H1 (cell line): ENCODE measurements at regions not wholly inside any gene's neighbourhood (a gene's known extent, or its start where the extent isn't known, plus 50 kb on each side); places are given as distances from the start of the nearest gene placed in this dataset.

Source experiments
- CTCF ChIA-PET: fragments of 300-600 bp; sonication (Branson Sonifier 250); formaldehyde crosslinking; loops from one replicate; lab custom pipeline; 2021; ENCODE audit not compliant: partially characterized antibody; lab: Charles Lee
- POLR2A ChIA-PET: fragments of 300-600 bp; sonication (Branson Sonifier 250); formaldehyde crosslinking; loops from one replicate; lab custom pipeline; 2021; ENCODE audit warnings: inconsistent platforms; ENCODE audit not compliant: partially characterized antibody; lab: Charles Lee
- DNase-seq, 2 experiments: peaks; one replicate each; pipeline versions ENCODE4 v3.0.0 to v3.0.0-alpha.2; 2010 to 2022; ENCODE audit warnings: low spot score in 2 of 2, low read depth in 1 of 2, mixed read lengths in 1 of 2
- FAIRE-seq: peaks from 2 replicates; lab custom pipeline; 2011; peaks lifted over from hg19 to GRCh38; lab: Jason Lieb, UNC
- H2AFZ ChIP-seq: 2 replicates; pipeline ENCODE4 v1.8.1; 2012; ENCODE audit warnings: low read length, inconsistent platforms
- H2AK5ac ChIP-seq: 2 replicates; pipeline ENCODE4 v1.6.1; 2013; ENCODE audit warnings: low read depth, low read length
- H2BK120ac ChIP-seq: replicated peaks from 2 replicates; pipeline ENCODE3; 2013; ENCODE audit warnings: low read depth, low read length, inconsistent platforms
- H2BK12ac ChIP-seq: 2 replicates; pipeline ENCODE4 v1.6.1; 2013; ENCODE audit warnings: low read depth, low read length
- H2BK15ac ChIP-seq: 2 replicates; pipeline ENCODE4 v1.6.1; 2013; ENCODE audit warnings: low read length
- H2BK20ac ChIP-seq: 2 replicates; pipeline ENCODE4 v1.6.1; 2013; ENCODE audit warnings: low read length
- H2BK5ac ChIP-seq: 2 replicates; pipeline ENCODE4 v1.6.1; 2013; ENCODE audit warnings: low read depth, low read length
- H3K14ac ChIP-seq: 2 replicates; pipeline ENCODE4 v1.6.1; 2013; ENCODE audit warnings: inconsistent platforms; ENCODE audit not compliant: insufficient read length
- H3K18ac ChIP-seq: 2 replicates; pipeline ENCODE4 v1.6.1; 2013; ENCODE audit warnings: low read length; ENCODE audit errors: extremely low read depth
- H3K23ac ChIP-seq: 2 replicates; pipeline ENCODE4 v1.6.1; 2013; ENCODE audit warnings: inconsistent platforms; ENCODE audit not compliant: insufficient read length
- H3K23me2 ChIP-seq: 2 replicates; pipeline ENCODE4 v1.6.1; 2013; ENCODE audit warnings: low read depth, low read length
- H3K27ac ChIP-seq: 2 replicates; pipeline ENCODE4 v1.6.1; 2011; ENCODE audit warnings: low read depth, low read length, inconsistent platforms
- H3K27me3 ChIP-seq, 4 experiments: replicated peaks in 1 of 4; 1 replicate in 1 of 4; 2 replicates in 3 of 4; pipeline versions ENCODE4 v1.6.1 to v1.8.1; 2011 to 2013; ENCODE audit warnings: low read length in 3 of 4, mild to moderate bottlenecking in 3 of 4, inconsistent platforms in 2 of 4, mixed read lengths in 2 of 4, moderate library complexity in 1 of 4; ENCODE audit not compliant: control insufficient read depth in 3 of 4, insufficient read depth in 3 of 4; ENCODE audit errors: extremely low read depth in 1 of 4
- H3K36me3 ChIP-seq, 4 experiments: 2 replicates each; pipeline versions ENCODE4 v1.6.1 to v1.8.1; 2011 to 2013; ENCODE audit warnings: mild to moderate bottlenecking in 4 of 4, low read length in 3 of 4, moderate library complexity in 2 of 4, control low read depth in 1 of 4, inconsistent platforms in 1 of 4; ENCODE audit not compliant: insufficient read depth in 4 of 4, control insufficient read depth in 2 of 4
- H3K4ac ChIP-seq: replicated peaks from 2 replicates; pipeline ENCODE3; 2013; ENCODE audit warnings: low read length, low read depth, mixed read lengths, inconsistent platforms; ENCODE audit not compliant: insufficient read length
- H3K4me1 ChIP-seq, 4 experiments: replicated peaks in 1 of 4; 1 replicate in 1 of 4; 2 replicates in 3 of 4; pipeline versions ENCODE4 v1.6.1 to v1.8.1; 2011 to 2013; ENCODE audit warnings: low read length in 3 of 4, inconsistent platforms in 2 of 4, mixed read lengths in 1 of 4; ENCODE audit not compliant: insufficient read depth in 4 of 4, control insufficient read depth in 3 of 4
- H3K4me2 ChIP-seq, 2 experiments: 2 replicates each; pipeline versions ENCODE4 v1.6.1 to v1.8.1; 2011 to 2013; ENCODE audit warnings: low read depth in 2 of 2, low read length in 2 of 2, control low read depth in 1 of 2, inconsistent platforms in 1 of 2, mild to moderate bottlenecking in 1 of 2; ENCODE audit not compliant: insufficient read depth in 1 of 2
- H3K4me3 ChIP-seq, 4 experiments: fragments of 200-600, 300-600 bp in 1 of 4; sonication (generic), shearing (Covaris generic), sonication (Bioruptor Twin) in 1 of 4; 2 replicates each; pipeline versions ENCODE4 v1.5.1 to v1.8.1; 2011 to 2016; ENCODE audit warnings: low read length in 4 of 4, low read depth in 3 of 4, control low read depth in 2 of 4, inconsistent platforms in 2 of 4, mild to moderate bottlenecking in 2 of 4, mixed read lengths in 1 of 4, moderate library complexity in 1 of 4; ENCODE audit not compliant: insufficient read depth in 2 of 4; ENCODE audit errors: extremely low read depth in 1 of 4
- H3K56ac ChIP-seq: replicated peaks from 2 replicates; pipeline ENCODE3; 2013; ENCODE audit warnings: low read depth, mild to moderate bottlenecking, mixed read lengths, low read length, inconsistent platforms; ENCODE audit not compliant: insufficient read length
- H3K79me1 ChIP-seq: 2 replicates; pipeline ENCODE4 v1.6.1; 2013; ENCODE audit warnings: low read depth, low read length, control low read depth
- H3K79me2 ChIP-seq, 2 experiments: 2 replicates each; pipeline versions ENCODE4 v1.6.1 to v1.8.1; 2012 to 2013; ENCODE audit warnings: low read length in 2 of 2, mild to moderate bottlenecking in 2 of 2, inconsistent platforms in 1 of 2; ENCODE audit not compliant: insufficient read depth in 2 of 2, control insufficient read depth in 1 of 2
- H3K9ac ChIP-seq, 4 experiments: replicated peaks in 1 of 4; 1 replicate in 1 of 4; 2 replicates in 3 of 4; pipeline versions ENCODE4 v1.6.1 to v1.8.1; 2011 to 2013; ENCODE audit warnings: low read depth in 3 of 4, low read length in 3 of 4, control low read depth in 2 of 4, mild to moderate bottlenecking in 2 of 4, moderate library complexity in 2 of 4, inconsistent platforms in 1 of 4; ENCODE audit errors: extremely low read depth in 1 of 4
- H3K9me3 ChIP-seq, 2 experiments: 2 replicates each; pipeline versions ENCODE4 v1.6.1 to v1.8.1; 2012 to 2013; ENCODE audit warnings: mild to moderate bottlenecking in 2 of 2, moderate library complexity in 2 of 2, control low read depth in 1 of 2, inconsistent platforms in 1 of 2, low read depth in 1 of 2, low read length in 1 of 2, mixed read lengths in 1 of 2; ENCODE audit not compliant: insufficient read depth in 2 of 2
- H4K20me1 ChIP-seq, 2 experiments: replicated peaks in 1 of 2; 2 replicates each; pipeline versions ENCODE3 to v1.8.1; 2011 to 2013; ENCODE audit warnings: inconsistent platforms in 2 of 2, low read length in 2 of 2, mild to moderate bottlenecking in 1 of 2; ENCODE audit not compliant: insufficient read depth in 2 of 2, control insufficient read depth in 1 of 2
- H4K5ac ChIP-seq: 2 replicates; pipeline ENCODE4 v1.6.1; 2013; ENCODE audit warnings: low read length, low read depth, mixed read lengths, inconsistent platforms; ENCODE audit not compliant: insufficient read length
- H4K8ac ChIP-seq: 2 replicates; pipeline ENCODE4 v1.8.0; 2013; ENCODE audit warnings: mild to moderate bottlenecking, moderate library complexity, low read length, inconsistent platforms; ENCODE audit not compliant: insufficient read depth; ENCODE audit errors: extremely low read depth
- H4K91ac ChIP-seq: replicated peaks from 2 replicates; pipeline ENCODE3; 2013; ENCODE audit warnings: low read length, mixed read lengths, inconsistent platforms; ENCODE audit not compliant: insufficient read length
- ATF2 ChIP-seq: IDR thresholded peaks from 2 replicates; pipeline ENCODE4 v1.6.1; 2012; ENCODE audit warnings: low read length, inconsistent platforms
- ATF3 ChIP-seq: IDR thresholded peaks from 2 replicates; pipeline ENCODE4 v1.6.1; 2011; ENCODE audit warnings: low read depth, mild to moderate bottlenecking, low read length; ENCODE audit not compliant: insufficient read depth
- CBX8 ChIP-seq: fragments of 300-800, 300-1000 bp; sonication (generic); IDR thresholded peaks from 2 replicates; pipeline ENCODE4 v1.7.1; 2016; ENCODE audit warnings: low read depth, low read length, borderline replicate concordance
- CTBP2 ChIP-seq: IDR thresholded peaks from 2 replicates; pipeline ENCODE4 v1.7.0; 2011; ENCODE audit warnings: borderline replicate concordance, mild to moderate bottlenecking, moderate library complexity, mixed read lengths, low read length; ENCODE audit not compliant: insufficient read depth, insufficient read length
- JUN ChIP-seq: IDR thresholded peaks from 2 replicates; pipeline ENCODE4 v1.6.1; 2011; ENCODE audit warnings: low read depth, mild to moderate bottlenecking, improper control_type of control experiment, low read length
- MAX ChIP-seq: IDR thresholded peaks from 2 replicates; pipeline ENCODE4 v1.6.1; 2012; ENCODE audit warnings: inconsistent platforms
- POLR2AphosphoS5 ChIP-seq: IDR thresholded peaks from 2 replicates; pipeline ENCODE4 v1.6.1; 2011; ENCODE audit warnings: low read depth, low read length
- RXRA ChIP-seq: IDR thresholded peaks from 2 replicates; pipeline ENCODE4 v1.6.1; 2011; ENCODE audit warnings: low read depth, mild to moderate bottlenecking, low read length, moderate library complexity; ENCODE audit not compliant: insufficient read depth
- SIN3A ChIP-seq, 2 experiments: IDR thresholded peaks in 1 of 2; conservative IDR thresholded peaks in 1 of 2; 2 replicates each; pipeline ENCODE4 v1.6.1; 2011 to 2012; ENCODE audit warnings: low read length in 2 of 2, improper control_type of control experiment in 1 of 2, low read depth in 1 of 2, mild to moderate bottlenecking in 1 of 2
- ZNF274 ChIP-seq: IDR thresholded peaks from 2 replicates; pipeline ENCODE4 v1.7.0; 2012; ENCODE audit warnings: low read length, borderline replicate concordance; ENCODE audit errors: extremely low read depth
- WGBS, 2 experiments: shearing (Covaris generic) in 1 of 2; methylation state at CpG; one replicate each; pipeline versions ENCODE4 v1.1.6 to v1.1.7; 2013 to 2015; ENCODE audit warnings: low lambda C conversion rate in 2 of 2, mixed read lengths in 2 of 2, inconsistent platforms in 1 of 2, low coverage in 1 of 2, missing lambda C conversion rate in 1 of 2; ENCODE audit not compliant: insufficient replicate concordance in 2 of 2, insufficient coverage in 1 of 2, insufficient read length in 1 of 2; ENCODE audit errors: extremely low coverage in 1 of 2, missing lambda C conversion rate in 1 of 2; 5-methylcytosine and 5-hydroxymethylcytosine counted together

GRCh38 chr2:75379476-75380210 is 180.3 kb upstream of the TACR1 start:
- Histone ChIP-seq H3K79me2 (no peaks in the 10 kb centered on the region), H2AFZ (0 out of 2 replicates have a peak overlapping the region, but pooled peaks have one; percentile 28), H4K91ac (no peak overlapping the region), H2AK5ac (no peak overlapping the region), H4K5ac (no peak overlapping the region), H3K4me2 (no peak overlapping the region), H3K23ac (no peak overlapping the region), H3K27me3 (no peaks in the 10 kb centered on the region), H3K27ac (no peak overlapping the region), H4K20me1 (no peaks in the 10 kb centered on the region), H4K8ac (no peak overlapping the region), H3K56ac (no peak overlapping the region), H3K36me3 (no peaks in the 10 kb centered on the region), H3K4ac (no peak overlapping the region), H2BK120ac (no peak overlapping the region), H2BK12ac (no peak overlapping the region), H3K14ac (no peak overlapping the region), H2BK5ac (no peak overlapping the region), H3K18ac (no peak overlapping the region), H3K79me1 (no peaks in the 10 kb centered on the region), H2BK20ac (no peak overlapping the region), H3K9me3 (peaks cover 0 to 3% of the 10 kb centered on the region in 2 experiments; a peak in 1 of 4 replicates), H3K23me2 (no peaks in the 10 kb centered on the region), H2BK15ac (no peak overlapping the region), H3K4me3 (no peak overlapping the region), H3K9ac (no peak overlapping the region), H3K4me1 (peaks cover 0 to 4% (median 2%) of the 10 kb centered on the region in 4 experiments; a peak in 4 of 7 replicates)
- CTCF ChIA-PET = interaction anchor here (1.3 kb wide), 1 partner anchor 13 kb away, joined by 3 read pairs; no protein-coding TSS in a partner anchor
- WGBS, 2 experiments = 89% methylated on average over 7 of the region's 7 CpGs; no CpG with 5 or more reads in 1 of the 2 experiments
- DNase-seq = no peak
- POLR2A ChIA-PET = no interaction called here
- FAIRE-seq = no peak
- TF ChIP-seq ATF2 (no peak), CBX8 (no peak), CTBP2 (no peak), ZNF274 (no peak), ATF3 (no peak), RXRA (no peak), MAX (no peak), JUN (no peak), POLR2AphosphoS5 (no peak), SIN3A (conservative IDR thresholded peaks at IDR 0.05 in 1 of 2, IDR thresholded peaks at IDR 0.05 in 1 of 2; ENCODE audit: low read depth in 1 of 2, low read length in 2 of 2) (no peak)
